Erythroblast (primary cell): ENCODE measurements at regions not wholly inside any gene's neighbourhood (a gene's known extent, or its start where the extent isn't known, plus 50 kb on each side); places are given as distances from the start of the nearest gene placed in this dataset.

Source experiments
- GATA1 ChIP-seq: IDR thresholded peaks from 2 replicates; pipeline ENCODE4 v1.6.1; 2011; ENCODE audit warnings: low read depth, mild to moderate bottlenecking, control low read depth, low read length, moderate library complexity
- POLR2A ChIP-seq: IDR thresholded peaks from 2 replicates; pipeline ENCODE4 v1.6.1; 2011; ENCODE audit warnings: mild to moderate bottlenecking, low read length

DNA sequence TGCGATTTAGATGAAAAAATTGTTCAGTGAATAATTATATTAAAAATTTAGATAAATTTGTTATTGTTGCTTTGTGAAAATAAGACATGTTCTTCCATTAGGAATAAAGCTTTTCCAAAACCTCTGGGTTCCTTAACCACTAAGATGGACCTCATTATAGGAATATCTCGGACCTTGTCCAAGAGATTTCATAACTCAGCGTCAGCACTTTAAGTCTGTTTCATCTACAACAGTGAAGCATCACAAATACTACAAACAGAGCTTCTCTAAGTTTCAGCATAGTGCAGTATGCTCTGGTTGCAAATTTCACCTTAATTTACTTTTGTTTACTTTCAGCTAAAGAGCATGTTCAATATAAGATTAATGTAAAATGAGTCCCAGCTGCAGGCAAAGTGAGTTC is 150.3 kb downstream of the UBE2E3 start:
- TF ChIP-seq POLR2A, result no peak
- TF ChIP-seq GATA1, result no peak
